GM23248 (cell line): ENCODE measurements at regions not wholly inside any gene's neighbourhood (a gene's known extent, or its start where the extent isn't known, plus 50 kb on each side); places are given as distances from the start of the nearest gene placed in this dataset.

Experiments used
- EZH2 ChIP-seq: fragments of 200-600 bp; sonication (generic); IDR thresholded peaks from 2 replicates; pipeline ENCODE4 v1.6.1; 2018; ENCODE audit warnings: antibody characterized with exemption, mild to moderate bottlenecking; ENCODE audit not compliant: insufficient read depth, poor library complexity, severe bottlenecking
- EZH2phosphoT487 ChIP-seq: fragments of 200-600 bp; sonication (generic); IDR thresholded peaks from 2 replicates; pipeline ENCODE4 v1.6.1; 2018; ENCODE audit warnings: antibody characterized with exemption, moderate library complexity, mild to moderate bottlenecking, low read depth; ENCODE audit not compliant: insufficient read depth

DNA sequence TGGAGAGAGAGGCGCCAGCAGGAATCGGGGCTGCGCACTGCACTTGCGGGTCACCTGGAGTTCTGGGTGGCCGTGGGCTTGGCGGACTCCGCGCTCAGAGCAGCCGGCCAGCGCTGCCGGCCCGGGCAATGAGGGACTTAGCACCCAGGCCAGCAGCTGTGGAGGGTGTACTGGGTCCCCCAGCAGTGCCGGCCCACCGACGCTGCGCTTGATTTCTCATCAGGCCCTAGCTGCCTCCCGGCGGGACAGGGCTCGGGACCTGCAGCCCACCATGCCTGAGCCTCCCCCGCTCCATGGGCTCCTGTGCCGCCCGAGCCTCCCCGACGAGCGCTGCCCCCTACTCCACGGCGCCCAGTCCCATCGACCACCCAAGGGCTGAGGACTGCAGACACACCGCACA, 325.6 kb downstream of the ACTL7B start:
- TF ChIP-seq EZH2phosphoT487 = no peak
- no peak for TF ChIP-seq EZH2
